CD4-positive, alpha-beta T cell (primary cell): ENCODE measurements at regions not wholly inside any gene's neighbourhood (a gene's known extent, or its start where the extent isn't known, plus 50 kb on each side); places are given as distances from the start of the nearest gene placed in this dataset.
"Not testable (repeated sequence)": the region's sequence is repeated elsewhere in the genome, so short reads cannot be mapped to it uniquely, and the experiment has no call there.

Experiments used
- ATAC-seq: fragments of 200-7000 bp; cut with Tn5 transposase; one replicate; pipeline ENCODE4 v1.10.0; 2022; ENCODE audit warnings: mild to moderate bottlenecking; ENCODE audit not compliant: poor library complexity
- CTCF ChIA-PET: fragments of 350-600 bp; sonication (Branson Sonifier 250); formaldehyde crosslinking; loops from one replicate; lab custom pipeline; 2021; ENCODE audit warnings: antibody characterized with exemption, inconsistent platforms; lab: Charles Lee
- POLR2A ChIA-PET: fragments of 350-600 bp; sonication (Branson Sonifier 250); formaldehyde crosslinking; loops from one replicate; lab custom pipeline; 2021; ENCODE audit warnings: antibody characterized with exemption, inconsistent platforms; lab: Charles Lee
- DNase-seq, 14 experiments: peaks; one replicate each; pipeline ENCODE4 v3.0.0-alpha.2; 2013 to 2020; ENCODE audit warnings: mixed read lengths in 2 of 14
- H3K27ac ChIP-seq, 2 donors: one replicate each; pipeline versions ENCODE4 v1.5.1 to v1.7.0; 2013; ENCODE audit warnings: low read length in 2 of 2, low read depth in 1 of 2, mild to moderate bottlenecking in 1 of 2
- H3K27me3 ChIP-seq, 2 experiments: 1 replicate in 1 of 2; 2 replicates in 1 of 2; pipeline versions ENCODE4 v1.6.1 to v1.7.0; 2013; ENCODE audit warnings: low read length in 2 of 2, control low read depth in 1 of 2, mild to moderate bottlenecking in 1 of 2, moderate library complexity in 1 of 2; ENCODE audit not compliant: insufficient read depth in 2 of 2, control insufficient read depth in 1 of 2
- H3K36me3 ChIP-seq: one replicate; pipeline ENCODE4 v1.6.1; 2013; ENCODE audit warnings: low read length, control low read depth; ENCODE audit not compliant: insufficient read depth
- H3K4me1 ChIP-seq: one replicate; pipeline ENCODE4 v1.6.1; 2013; ENCODE audit warnings: low read length, control low read depth; ENCODE audit not compliant: insufficient read depth
- H3K4me3 ChIP-seq: one replicate; pipeline ENCODE4 v1.5.1; 2013; ENCODE audit warnings: mild to moderate bottlenecking, low read length, moderate library complexity
- H3K9me3 ChIP-seq, 2 experiments: 1 replicate in 1 of 2; 2 replicates in 1 of 2; pipeline versions ENCODE4 v1.6.1 to v1.7.0; 2013; ENCODE audit warnings: low read length in 2 of 2, mild to moderate bottlenecking in 2 of 2, control low read depth in 1 of 2, moderate library complexity in 1 of 2; ENCODE audit not compliant: control insufficient read depth in 1 of 2, insufficient read depth in 1 of 2
- H3K27ac Mint-ChIP-seq: one replicate; pipeline ENCODE4 v1.8.0; 2020; ENCODE audit warnings: mixed read lengths
- H3K27me3 Mint-ChIP-seq: one replicate; pipeline ENCODE4 v1.8.0; 2021; ENCODE audit warnings: mixed read lengths
- H3K36me3 Mint-ChIP-seq: one replicate; pipeline ENCODE4 v1.8.0; 2021; ENCODE audit warnings: low read depth, mixed read lengths
- H3K4me1 Mint-ChIP-seq: one replicate; pipeline ENCODE4 v1.8.0; 2021; ENCODE audit warnings: low read depth, mixed read lengths
- H3K4me3 Mint-ChIP-seq: one replicate; pipeline ENCODE4 v1.8.0; 2020; ENCODE audit warnings: mild to moderate bottlenecking, mixed read lengths
- H3K9me3 Mint-ChIP-seq: one replicate; pipeline ENCODE4 v1.8.0; 2020; ENCODE audit warnings: mixed read lengths
- CTCF ChIP-seq: fragments of 200-600 bp; IDR thresholded peaks from one replicate; pipeline ENCODE4 v1.8.0; 2022; ENCODE audit warnings: antibody characterized with exemption, mild to moderate bottlenecking
- intact Hi-C, 2 experiments: fragments of 100-400 bp; cut with DNase I in 1 of 2; cut with micrococcal nuclease in 1 of 2; formaldehyde crosslinking; loops; one replicate each; pipeline versions ENCODE4 v1.15.1 to v1.9.0; 2023 to 2025; cut with DNase I, micrococcal nuclease

- Mint-ChIP-seq H3K27me3 (no peaks in the 10 kb centered on the region), H3K4me3 (no peak overlapping the region), H3K9me3 (no peaks in the 10 kb centered on the region), H3K27ac (no peak overlapping the region), H3K4me1 (no peaks in the 10 kb centered on the region), H3K36me3 (no peaks in the 10 kb centered on the region)
- DNase-seq (no peak), ATAC-seq (no peak)
- Histone ChIP-seq H3K27ac (no peak overlapping the region), H3K9me3 (peaks cover 0 to 7% of the 10 kb centered on the region in 2 experiments), H3K4me3 (no peak overlapping the region), H3K36me3 (no peaks in the 10 kb centered on the region), H3K4me1 (no peaks in the 10 kb centered on the region), H3K27me3 (no peaks in the 10 kb centered on the region)
- intact Hi-C loops: no loop called here
- POLR2A ChIA-PET: no interaction called here
- CTCF ChIA-PET: no interaction called here
- TF ChIP-seq CTCF: no peak
These were observed 158.6 kb downstream of the SHANK2 start for GRCh38 chr11:71093783-71094182.

GRCh38 chr11:71091506-71092265, 160.7 kb downstream of the SHANK2 start:
- ATAC-seq (no peak), DNase-seq (no peak)
- intact Hi-C loops: no loop called here
- H3K9me3 ChIP-seq: peaks cover 0 to 5% of the 10 kb centered on the region in 2 experiments
- ChIA-PET POLR2A (no interaction called here), CTCF (no interaction called here)
- no peak overlapping the region for H3K4me3 Mint-ChIP-seq
- H3K4me1 Mint-ChIP-seq: no peaks in the 10 kb centered on the region
- no peaks in the 10 kb centered on the region for H3K36me3 Mint-ChIP-seq
- no peaks in the 10 kb centered on the region for H3K4me1 ChIP-seq
- H3K36me3 ChIP-seq: no peaks in the 10 kb centered on the region
- no peak overlapping the region for H3K4me3 ChIP-seq
- H3K9me3 Mint-ChIP-seq: no peaks in the 10 kb centered on the region
- H3K27ac ChIP-seq: no peak overlapping the region
- no peak overlapping the region for H3K27ac Mint-ChIP-seq
- H3K27me3 Mint-ChIP-seq: no peaks in the 10 kb centered on the region
- no peaks in the 10 kb centered on the region for H3K27me3 ChIP-seq
- TF ChIP-seq CTCF: no peak

- H3K4me1 Mint-ChIP-seq: no peaks in the 10 kb centered on the region
- no peak for TF ChIP-seq CTCF
- H3K4me1 ChIP-seq: no peaks in the 10 kb centered on the region
- ATAC-seq (no peak), DNase-seq (no peak)
- no peaks in the 10 kb centered on the region for H3K9me3 Mint-ChIP-seq
- intact Hi-C loops: no loop called here
- H3K4me3 Mint-ChIP-seq: no peak overlapping the region
- H3K9me3 ChIP-seq: peaks cover 0 to 3% of the 10 kb centered on the region in 2 experiments
- H3K4me3 ChIP-seq: no peak overlapping the region
- no peaks in the 10 kb centered on the region for H3K27me3 ChIP-seq
- no peak overlapping the region for H3K27ac Mint-ChIP-seq
- ChIA-PET CTCF (no interaction called here), POLR2A (no interaction called here)
- H3K36me3 ChIP-seq: no peaks in the 10 kb centered on the region
- H3K27ac ChIP-seq: no peak overlapping the region
- H3K36me3 Mint-ChIP-seq: no peaks in the 10 kb centered on the region
- no peaks in the 10 kb centered on the region for H3K27me3 Mint-ChIP-seq
These were observed 162.8 kb downstream of the SHANK2 start for GRCh38 chr11:71089571-71089970.

GRCh38 chr11:71088314-71089215, 163.8 kb downstream of the SHANK2 start:
- H3K36me3 Mint-ChIP-seq, H3K4me3 ChIP-seq, H3K9me3 Mint-ChIP-seq, H3K27ac Mint-ChIP-seq, H3K4me3 Mint-ChIP-seq, ATAC-seq, H3K36me3 ChIP-seq, intact Hi-C loops, H3K27me3 ChIP-seq, POLR2A ChIA-PET, H3K4me1 ChIP-seq, H3K4me1 Mint-ChIP-seq, DNase-seq, H3K9me3 ChIP-seq, CTCF ChIA-PET, H3K27ac ChIP-seq, H3K27me3 Mint-ChIP-seq: not testable (repeated sequence)
